Ascending aorta (tissue), 2 donors: ENCODE measurements at regions not wholly inside any gene's neighbourhood (a gene's known extent, or its start where the extent isn't known, plus 50 kb on each side); places are given as distances from the start of the nearest gene placed in this dataset.

Source experiments
- DNase-seq, 2 donors: peaks; one replicate each; pipeline ENCODE4 v3.0.0-alpha.2; 2019; ENCODE audit warnings: low spot score in 2 of 2
- H3K27ac ChIP-seq, 2 donors: fragments of 200-600 bp; sonication (generic); one replicate each; pipeline ENCODE4 v1.5.1; 2016 to 2017; ENCODE audit warnings: mild to moderate bottlenecking in 1 of 2
- H3K27me3 ChIP-seq: fragments of 200-600 bp; sonication (generic); one replicate; pipeline ENCODE4 v1.5.1; 2017
- H3K36me3 ChIP-seq, 2 donors: fragments of 200-600 bp; sonication (generic); one replicate each; pipeline ENCODE4 v1.5.1; 2016
- H3K4me1 ChIP-seq, 2 donors: fragments of 200-600 bp; sonication (generic); one replicate each; pipeline ENCODE4 v1.5.1; 2016 to 2017; ENCODE audit warnings: mild to moderate bottlenecking in 1 of 2
- H3K4me3 ChIP-seq, 2 donors: fragments of 200-600 bp; sonication (generic); one replicate each; pipeline ENCODE4 v1.5.1; 2016 to 2017; ENCODE audit warnings: mild to moderate bottlenecking in 1 of 2
- H3K9me3 ChIP-seq, 2 donors: fragments of 200-600 bp; sonication (generic); one replicate each; pipeline ENCODE4 v1.5.1; 2016
- CTCF ChIP-seq, 3 experiments: fragments of 200-600 bp in 2 of 3; fragments of 450-650 bp in 1 of 3; sonication (generic) in 2 of 3; IDR thresholded peaks; one replicate each; pipeline ENCODE4 v1.5.1; 2016 to 2019; ENCODE audit warnings: antibody characterized with exemption in 3 of 3, mild to moderate bottlenecking in 1 of 3, moderate library complexity in 1 of 3
- intact Hi-C: fragments of 100-400 bp; cut with DNase I; formaldehyde crosslinking; loops from one replicate; pipeline ENCODE4 v1.15.1; 2023

DNA sequence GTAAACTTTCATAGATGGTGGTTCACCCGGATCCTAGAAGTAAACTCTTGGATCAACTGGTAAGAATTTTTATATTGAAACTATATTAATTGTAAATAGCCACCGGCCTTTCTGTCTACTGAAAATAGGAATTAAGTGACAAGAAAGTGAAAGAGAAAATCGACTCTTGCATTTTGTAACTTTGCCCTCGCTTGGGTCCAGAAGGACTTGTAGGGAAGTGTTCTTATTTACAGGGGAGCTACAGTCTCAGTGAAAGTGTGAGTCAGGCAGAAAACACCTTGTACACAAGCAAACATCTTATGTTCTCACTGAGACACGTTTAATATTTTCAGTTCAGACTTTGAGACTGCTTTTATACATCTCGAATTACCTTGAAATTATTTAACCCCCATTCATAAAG lies 238.9 kb downstream of the BLID start:
- Histone ChIP-seq H3K4me1 (no peaks in the 10 kb centered on the region), H3K27me3 (no peaks in the 10 kb centered on the region), H3K9me3 (no peaks in the 10 kb centered on the region), H3K27ac (no peak overlapping the region), H3K4me3 (no peak overlapping the region), H3K36me3 (no peaks in the 10 kb centered on the region)
- no peak for DNase-seq
- intact Hi-C loops, result no loop called here
- no peak for TF ChIP-seq CTCF (IDR thresholded peaks at IDR 0.05)

DNA sequence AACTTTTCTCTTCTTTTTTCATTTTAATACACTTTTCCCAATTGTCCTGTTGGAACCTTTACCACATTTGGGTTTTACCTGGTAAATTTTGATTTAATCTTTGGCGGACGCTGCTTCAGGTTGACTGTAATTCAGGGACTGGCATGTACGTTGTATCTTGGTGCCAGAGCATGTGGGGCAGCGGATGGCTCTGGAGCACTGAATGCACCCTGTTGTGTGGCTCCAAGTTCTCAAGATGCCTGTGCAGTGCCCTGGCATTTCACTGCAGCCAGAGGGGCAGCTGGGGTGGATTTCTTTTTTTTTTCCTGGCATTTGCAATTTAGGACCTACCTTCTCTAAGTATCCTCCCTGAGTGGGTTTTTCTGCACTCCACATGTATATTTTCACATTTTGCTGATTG lies 242.2 kb downstream of the BLID start:
- TF ChIP-seq CTCF (IDR thresholded peaks at IDR 0.05), result no peak
- H3K27ac ChIP-seq, result no peak overlapping the region
- no peaks in the 10 kb centered on the region for H3K36me3 ChIP-seq
- H3K4me1 ChIP-seq, result peaks cover 0 to 15% of the 10 kb centered on the region in 2 donors
- no peak for DNase-seq
- H3K27me3 ChIP-seq, result no peaks in the 10 kb centered on the region
- no peak overlapping the region for H3K4me3 ChIP-seq
- intact Hi-C loops, result no loop called here
- H3K9me3 ChIP-seq, result no peaks in the 10 kb centered on the region

DNA sequence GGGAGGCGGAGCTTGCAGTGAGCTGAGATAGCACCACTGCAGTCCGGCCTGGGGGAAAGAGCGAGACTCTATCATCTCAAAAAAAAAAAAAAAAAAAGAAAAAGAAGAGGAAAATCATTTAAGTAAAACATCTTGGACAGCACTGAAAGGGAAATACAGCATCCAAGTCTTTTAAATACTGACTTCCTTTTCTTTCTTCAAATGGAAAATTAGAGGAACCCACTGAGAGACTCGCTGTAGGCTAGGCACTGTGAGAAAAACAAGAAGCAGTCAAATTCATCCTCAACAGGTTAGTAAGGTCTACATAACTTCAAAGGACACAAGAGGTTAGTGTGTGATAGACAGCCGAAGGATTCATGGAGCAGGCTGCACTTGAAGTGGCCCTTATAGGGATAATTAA lies 243.7 kb downstream of the BLID start:
- intact Hi-C loops, result no loop called here
- no peak for DNase-seq
- TF ChIP-seq CTCF (IDR thresholded peaks at IDR 0.05), result no peak
- H3K27ac ChIP-seq, result no peak overlapping the region
- no peaks in the 10 kb centered on the region for H3K27me3 ChIP-seq
- no peaks in the 10 kb centered on the region for H3K9me3 ChIP-seq
- peaks cover 0 to 15% of the 10 kb centered on the region in 2 donors for H3K4me1 ChIP-seq
- H3K4me3 ChIP-seq, result no peak overlapping the region
- no peaks in the 10 kb centered on the region for H3K36me3 ChIP-seq

GRCh38 chr11:121870206-121871045 lies 245.6 kb downstream of the BLID start:
- peaks cover 0 to 15% of the 10 kb centered on the region in 2 donors for H3K4me1 ChIP-seq
- H3K27me3 ChIP-seq, result no peaks in the 10 kb centered on the region
- peak overlapping the region; percentile 58 to 60 for H3K27ac ChIP-seq
- DNase-seq, result no peak
- no peaks in the 10 kb centered on the region for H3K9me3 ChIP-seq
- intact Hi-C loops, result no loop called here
- H3K4me3 ChIP-seq, result no peak overlapping the region
- no peaks in the 10 kb centered on the region for H3K36me3 ChIP-seq
- TF ChIP-seq CTCF (IDR thresholded peaks at IDR 0.05), result no peak

DNA sequence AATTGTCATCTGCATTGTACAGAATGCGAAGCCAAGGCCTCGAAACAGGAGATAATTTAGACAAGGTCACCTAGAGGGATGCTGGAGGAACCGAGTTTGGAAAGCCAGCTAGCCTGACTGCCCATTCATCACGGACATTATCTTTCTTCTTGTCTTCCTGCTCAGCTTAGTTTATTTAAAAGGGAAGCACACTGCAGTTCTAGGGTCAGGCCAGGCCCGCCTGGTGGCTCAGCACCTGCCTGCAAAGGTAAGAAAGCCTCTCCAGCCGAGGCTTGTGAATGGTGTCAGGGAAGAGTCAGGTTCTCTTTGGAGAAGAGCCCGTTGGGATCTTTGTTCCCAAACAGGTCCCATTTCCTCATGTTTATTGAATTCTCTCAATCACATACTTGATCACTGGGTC lies 246.5 kb downstream of the BLID start:
- H3K27ac ChIP-seq, result no peak overlapping the region
- H3K27me3 ChIP-seq, result no peaks in the 10 kb centered on the region
- no peaks in the 10 kb centered on the region for H3K36me3 ChIP-seq
- no peak for TF ChIP-seq CTCF (IDR thresholded peaks at IDR 0.05)
- H3K4me3 ChIP-seq, result no peak overlapping the region
- DNase-seq, result no peak
- H3K9me3 ChIP-seq, result no peaks in the 10 kb centered on the region
- intact Hi-C loops, result no loop called here
- H3K4me1 ChIP-seq, result peaks cover 0 to 15% of the 10 kb centered on the region in 2 donors
